ENCODE measurements at regions not wholly inside any gene's neighbourhood (a gene's known extent, or its start where the extent isn't known, plus 50 kb on each side); places are given as distances from the start of the nearest gene placed in this dataset.

DNA sequence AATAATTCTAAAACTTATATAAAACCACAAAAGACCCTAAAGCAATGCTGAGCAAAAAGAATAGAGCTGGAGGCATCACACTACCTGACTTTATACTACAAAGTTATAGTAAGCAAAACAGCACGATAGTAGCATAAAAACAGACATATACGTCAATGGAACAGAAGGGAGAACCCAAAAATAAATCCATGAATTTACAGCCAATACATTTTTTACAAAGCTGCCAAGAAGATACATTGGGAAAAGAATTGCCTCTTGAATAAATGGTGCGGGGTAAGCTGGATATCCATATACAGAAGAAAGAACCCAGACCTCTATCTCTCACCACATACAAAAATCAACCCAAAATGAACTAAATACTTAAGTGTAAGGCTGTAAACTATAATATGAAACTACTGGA, 51.3 kb upstream of the KRTAP11-1 start:
- TF ChIP-seq, protein P1, sequence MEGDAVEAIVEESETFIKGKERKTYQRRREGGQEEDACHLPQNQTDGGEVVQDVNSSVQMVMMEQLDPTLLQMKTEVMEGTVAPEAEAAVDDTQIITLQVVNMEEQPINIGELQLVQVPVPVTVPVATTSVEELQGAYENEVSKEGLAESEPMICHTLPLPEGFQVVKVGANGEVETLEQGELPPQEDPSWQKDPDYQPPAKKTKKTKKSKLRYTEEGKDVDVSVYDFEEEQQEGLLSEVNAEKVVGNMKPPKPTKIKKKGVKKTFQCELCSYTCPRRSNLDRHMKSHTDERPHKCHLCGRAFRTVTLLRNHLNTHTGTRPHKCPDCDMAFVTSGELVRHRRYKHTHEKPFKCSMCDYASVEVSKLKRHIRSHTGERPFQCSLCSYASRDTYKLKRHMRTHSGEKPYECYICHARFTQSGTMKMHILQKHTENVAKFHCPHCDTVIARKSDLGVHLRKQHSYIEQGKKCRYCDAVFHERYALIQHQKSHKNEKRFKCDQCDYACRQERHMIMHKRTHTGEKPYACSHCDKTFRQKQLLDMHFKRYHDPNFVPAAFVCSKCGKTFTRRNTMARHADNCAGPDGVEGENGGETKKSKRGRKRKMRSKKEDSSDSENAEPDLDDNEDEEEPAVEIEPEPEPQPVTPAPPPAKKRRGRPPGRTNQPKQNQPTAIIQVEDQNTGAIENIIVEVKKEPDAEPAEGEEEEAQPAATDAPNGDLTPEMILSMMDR (optimal IDR thresholded peaks at IDR 0.05 in 1 of 3, IDR thresholded peaks at IDR 0.05 in 1 of 3, conservative IDR thresholded peaks at IDR 0.05 in 1 of 3; ENCODE audit: extremely low read depth in 1 of 3, insufficient read depth in 2 of 3, low read length in 3 of 3): no peak
- TF ChIP-seq EZH2 (IDR thresholded peaks at IDR 0.05; ENCODE audit: low read length): no peak
